ENCODE measurements at regions not wholly inside any gene's neighbourhood (a gene's known extent, or its start where the extent isn't known, plus 50 kb on each side); places are given as distances from the start of the nearest gene placed in this dataset.

- TF ChIP-seq GATA3 (IDR thresholded peaks at IDR 0.05; ENCODE audit: low read depth, low read length) = no peak
- TF ChIP-seq GATA2 (IDR thresholded peaks at IDR 0.05; ENCODE audit: low read depth, low read length) = no peak
These were observed 924.1 kb downstream of the LRRIQ3 start for GRCh38 chr1:73273886-73274285.

All from SH-SY5Y (cell line).